MM.1S (cell line): ENCODE measurements at regions not wholly inside any gene's neighbourhood (a gene's known extent, or its start where the extent isn't known, plus 50 kb on each side); places are given as distances from the start of the nearest gene placed in this dataset.

Source experiments
- EZH2 ChIP-seq: fragments of 300-600 bp; sonication (generic); optimal IDR thresholded peaks from 2 replicates; pipeline ENCODE3; 2017; ENCODE audit warnings: low read depth, mild to moderate bottlenecking, antibody characterized with exemption, low read length, mixed read lengths
- EZH2phosphoT487 ChIP-seq: fragments of 300-600 bp; sonication (generic); IDR thresholded peaks from 2 replicates; pipeline ENCODE4 v1.6.1; 2018; ENCODE audit warnings: antibody characterized with exemption, low read length
- TF ChIP-seq, protein P1 (sequence below): fragments of 300-600 bp; sonication (generic); IDR thresholded peaks from 2 replicates; pipeline ENCODE4 v1.5.1; 2016; ENCODE audit warnings: antibody characterized with exemption, low read length, mixed read lengths

DNA sequence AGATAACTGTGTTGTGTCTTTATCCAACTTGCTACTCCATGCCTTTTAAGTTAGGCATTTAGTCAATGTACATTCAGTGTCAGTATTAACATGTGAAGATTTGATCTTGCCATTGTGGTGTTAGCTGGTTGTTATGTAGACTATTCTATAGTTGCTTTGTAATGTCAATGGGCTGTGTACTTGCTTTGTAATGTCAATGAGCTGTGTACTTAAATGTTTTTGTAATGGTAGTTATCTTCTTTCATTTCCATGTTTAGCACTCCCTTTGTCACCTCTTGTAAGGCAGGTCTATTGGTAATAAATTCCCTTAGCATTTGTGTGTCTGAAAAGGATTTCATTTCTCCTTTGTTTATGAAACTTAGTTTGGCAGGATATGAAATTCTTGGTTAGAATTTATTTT lies 53.4 kb downstream of the MC4R start:
- TF ChIP-seq, protein P1, sequence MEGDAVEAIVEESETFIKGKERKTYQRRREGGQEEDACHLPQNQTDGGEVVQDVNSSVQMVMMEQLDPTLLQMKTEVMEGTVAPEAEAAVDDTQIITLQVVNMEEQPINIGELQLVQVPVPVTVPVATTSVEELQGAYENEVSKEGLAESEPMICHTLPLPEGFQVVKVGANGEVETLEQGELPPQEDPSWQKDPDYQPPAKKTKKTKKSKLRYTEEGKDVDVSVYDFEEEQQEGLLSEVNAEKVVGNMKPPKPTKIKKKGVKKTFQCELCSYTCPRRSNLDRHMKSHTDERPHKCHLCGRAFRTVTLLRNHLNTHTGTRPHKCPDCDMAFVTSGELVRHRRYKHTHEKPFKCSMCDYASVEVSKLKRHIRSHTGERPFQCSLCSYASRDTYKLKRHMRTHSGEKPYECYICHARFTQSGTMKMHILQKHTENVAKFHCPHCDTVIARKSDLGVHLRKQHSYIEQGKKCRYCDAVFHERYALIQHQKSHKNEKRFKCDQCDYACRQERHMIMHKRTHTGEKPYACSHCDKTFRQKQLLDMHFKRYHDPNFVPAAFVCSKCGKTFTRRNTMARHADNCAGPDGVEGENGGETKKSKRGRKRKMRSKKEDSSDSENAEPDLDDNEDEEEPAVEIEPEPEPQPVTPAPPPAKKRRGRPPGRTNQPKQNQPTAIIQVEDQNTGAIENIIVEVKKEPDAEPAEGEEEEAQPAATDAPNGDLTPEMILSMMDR, result no peak
- TF ChIP-seq EZH2phosphoT487 (no peak), EZH2 (no peak)
